GM20000 (cell line): ENCODE measurements at regions not wholly inside any gene's neighbourhood (a gene's known extent, or its start where the extent isn't known, plus 50 kb on each side); places are given as distances from the start of the nearest gene placed in this dataset.
"Not testable (repeated sequence)": the region's sequence is repeated elsewhere in the genome, so short reads cannot be mapped to it uniquely, and the experiment has no call there.

Experiments used
- DNase-seq: peaks from one replicate; pipeline ENCODE4 v3.0.0; 2012; ENCODE audit warnings: low spot score
- TF ChIP-seq, protein P1 (sequence below): IDR thresholded peaks from 2 replicates; pipeline ENCODE4 v1.5.1; 2012; ENCODE audit warnings: mild to moderate bottlenecking, control low read depth; ENCODE audit errors: extremely low read depth, missing control alignments

DNA sequence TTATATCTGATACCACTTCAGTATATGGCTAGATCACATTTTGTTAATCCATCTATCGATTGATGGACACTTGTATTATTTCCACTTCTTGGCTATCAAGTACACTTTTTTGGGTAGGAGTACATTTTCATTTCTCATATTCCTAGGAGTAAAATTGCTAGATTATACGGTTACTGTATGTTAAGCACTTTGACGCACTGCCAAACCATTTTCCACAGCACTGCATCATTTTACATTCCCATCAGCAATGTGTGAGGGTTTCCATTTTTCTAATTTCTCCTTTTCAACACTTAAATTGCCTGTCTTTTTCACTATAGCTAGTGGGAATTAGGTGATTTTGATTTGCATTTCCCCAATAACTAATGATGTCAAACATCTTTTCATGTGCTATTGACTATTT lies 179.3 kb upstream of the B3GAT1 start:
- no peak for DNase-seq
- TF ChIP-seq, protein P1, sequence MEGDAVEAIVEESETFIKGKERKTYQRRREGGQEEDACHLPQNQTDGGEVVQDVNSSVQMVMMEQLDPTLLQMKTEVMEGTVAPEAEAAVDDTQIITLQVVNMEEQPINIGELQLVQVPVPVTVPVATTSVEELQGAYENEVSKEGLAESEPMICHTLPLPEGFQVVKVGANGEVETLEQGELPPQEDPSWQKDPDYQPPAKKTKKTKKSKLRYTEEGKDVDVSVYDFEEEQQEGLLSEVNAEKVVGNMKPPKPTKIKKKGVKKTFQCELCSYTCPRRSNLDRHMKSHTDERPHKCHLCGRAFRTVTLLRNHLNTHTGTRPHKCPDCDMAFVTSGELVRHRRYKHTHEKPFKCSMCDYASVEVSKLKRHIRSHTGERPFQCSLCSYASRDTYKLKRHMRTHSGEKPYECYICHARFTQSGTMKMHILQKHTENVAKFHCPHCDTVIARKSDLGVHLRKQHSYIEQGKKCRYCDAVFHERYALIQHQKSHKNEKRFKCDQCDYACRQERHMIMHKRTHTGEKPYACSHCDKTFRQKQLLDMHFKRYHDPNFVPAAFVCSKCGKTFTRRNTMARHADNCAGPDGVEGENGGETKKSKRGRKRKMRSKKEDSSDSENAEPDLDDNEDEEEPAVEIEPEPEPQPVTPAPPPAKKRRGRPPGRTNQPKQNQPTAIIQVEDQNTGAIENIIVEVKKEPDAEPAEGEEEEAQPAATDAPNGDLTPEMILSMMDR: no peak

DNA sequence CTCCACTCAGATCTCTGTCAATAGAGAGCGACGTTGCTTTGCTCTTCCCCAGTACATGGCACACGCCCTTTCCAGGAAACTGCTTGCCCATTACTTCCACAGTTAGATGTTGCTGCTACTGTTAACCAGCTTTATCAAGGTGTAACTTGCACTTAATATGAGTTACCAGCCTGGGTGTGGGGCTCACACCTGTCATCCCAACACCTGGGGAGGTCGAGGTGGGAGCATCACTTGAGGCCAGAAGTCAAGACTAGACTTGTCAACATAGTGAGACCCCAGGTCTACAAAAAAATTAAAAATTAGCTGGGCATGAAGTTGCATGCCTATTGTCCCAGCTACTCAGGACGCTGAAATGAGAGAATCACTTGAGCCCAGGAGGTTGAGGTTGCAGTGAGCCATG lies 177.1 kb upstream of the B3GAT1 start:
- no peak for DNase-seq
- TF ChIP-seq, protein P1: no peak

DNA sequence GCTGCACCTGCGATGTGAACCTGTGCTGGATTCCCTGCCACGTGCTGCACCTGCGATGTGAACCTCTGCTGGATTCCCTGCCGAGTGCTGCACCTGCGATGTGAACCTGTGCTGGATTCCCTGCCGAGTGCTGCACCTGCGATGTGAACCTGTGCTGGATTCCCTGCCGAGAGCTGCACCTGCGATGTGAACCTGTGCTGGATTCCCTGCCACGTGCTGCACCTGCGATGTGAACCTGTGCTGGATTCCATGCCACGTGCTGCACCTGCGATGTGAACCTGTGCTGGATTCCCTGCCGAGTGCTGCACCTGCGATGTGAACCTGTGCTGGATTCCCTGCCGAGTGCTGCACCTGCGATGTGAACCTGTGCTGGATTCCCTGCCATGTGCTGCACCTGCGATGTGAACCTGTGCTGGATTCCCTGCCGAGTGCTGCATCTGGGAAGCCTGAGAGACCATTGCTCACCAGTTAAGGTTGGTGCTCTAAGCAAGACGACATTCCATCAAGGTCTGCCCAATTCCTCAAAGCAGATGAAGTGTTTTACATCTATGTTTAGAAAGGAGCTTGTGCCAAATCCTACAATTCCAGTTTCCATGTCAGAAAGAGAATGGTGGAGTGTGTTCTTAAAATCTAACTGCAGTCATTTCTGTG lies 176.5 kb upstream of the B3GAT1 start:
- DNase-seq: not testable (repeated sequence)

DNA sequence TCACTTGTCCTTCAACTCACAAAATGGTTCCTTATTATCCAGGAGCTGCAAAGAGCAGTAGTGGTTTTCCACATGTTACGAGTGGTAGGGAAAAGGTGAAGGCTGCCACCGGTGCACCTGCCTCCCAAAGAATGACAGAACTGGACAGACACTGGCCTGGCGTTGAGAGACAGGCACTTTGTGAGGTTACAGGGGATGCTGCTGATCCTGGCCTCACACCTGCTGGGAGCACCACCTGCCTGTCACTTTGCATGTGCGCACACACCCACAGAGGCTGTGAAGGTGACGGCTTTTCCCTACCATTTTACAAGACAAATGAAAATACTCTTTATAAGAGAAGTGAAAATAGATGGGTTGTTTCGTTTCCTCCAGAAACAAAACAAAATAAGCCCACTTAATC lies 175.3 kb upstream of the B3GAT1 start:
- TF ChIP-seq, protein P1: no peak
- DNase-seq: no peak

DNA sequence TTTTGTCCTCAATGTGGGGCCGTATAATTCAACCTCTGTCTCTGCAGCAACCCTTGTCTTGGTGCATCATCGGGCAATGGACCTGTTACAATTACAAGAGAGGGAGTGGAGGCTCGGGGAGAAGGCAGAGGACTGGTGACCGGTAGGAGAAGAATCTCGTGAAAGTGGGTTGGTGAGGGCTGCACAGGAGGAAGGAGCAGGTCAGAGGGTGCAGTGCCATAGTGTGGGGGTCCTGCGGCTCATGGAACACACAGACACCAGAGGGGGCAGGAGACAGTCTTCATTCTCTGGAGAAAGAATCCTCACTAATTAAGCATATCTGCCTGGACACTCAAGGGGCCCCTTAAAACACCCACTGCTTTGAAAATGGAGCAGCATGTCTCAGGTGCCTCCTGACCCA lies 174.7 kb upstream of the B3GAT1 start:
- TF ChIP-seq, protein P1: no peak
- no peak for DNase-seq

- DNase-seq: no peak
- TF ChIP-seq, protein P1: no peak
These were observed 173.9 kb upstream of the B3GAT1 start for GRCh38 chr11:134585666-134586610.

DNA sequence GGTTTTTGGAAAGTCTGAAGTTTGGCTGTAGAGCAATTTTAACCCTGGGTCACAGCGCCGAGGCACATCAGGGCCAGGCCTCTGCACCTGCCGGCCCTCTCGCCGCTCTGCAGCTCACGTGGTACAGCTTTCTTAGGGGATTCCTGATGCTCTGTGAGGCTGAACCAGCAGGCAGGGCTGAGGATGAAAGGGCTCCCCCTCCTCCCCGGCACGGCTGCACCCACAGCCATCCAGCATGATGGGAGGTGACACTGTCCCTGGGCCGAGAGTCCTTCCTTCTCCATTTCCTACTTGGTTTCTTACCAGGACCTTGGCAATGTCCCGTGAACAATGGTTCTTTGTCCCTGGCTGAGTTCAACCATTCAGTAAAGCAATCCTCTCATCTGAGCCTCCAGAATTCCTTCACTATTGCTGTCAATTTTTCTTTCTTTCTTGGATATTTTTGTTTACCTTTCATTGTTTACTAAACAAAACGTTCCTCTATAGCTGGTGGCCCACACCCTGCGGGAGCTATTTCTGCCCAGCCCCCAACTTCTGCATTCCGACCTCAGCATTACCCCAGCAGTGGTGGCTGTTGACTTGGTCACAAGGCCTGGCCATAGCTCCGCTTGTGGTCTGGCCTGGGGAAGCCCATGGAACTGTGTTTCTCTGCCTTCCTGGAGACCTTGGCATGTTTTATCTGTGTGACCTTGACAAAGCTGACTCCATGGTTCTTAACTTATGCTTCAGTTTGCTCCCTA lies 172.8 kb upstream of the B3GAT1 start:
- DNase-seq: no peak
- TF ChIP-seq, protein P1: no peak
